ENCODE measurements at regions not wholly inside any gene's neighbourhood (a gene's known extent, or its start where the extent isn't known, plus 50 kb on each side); places are given as distances from the start of the nearest gene placed in this dataset.

DNA sequence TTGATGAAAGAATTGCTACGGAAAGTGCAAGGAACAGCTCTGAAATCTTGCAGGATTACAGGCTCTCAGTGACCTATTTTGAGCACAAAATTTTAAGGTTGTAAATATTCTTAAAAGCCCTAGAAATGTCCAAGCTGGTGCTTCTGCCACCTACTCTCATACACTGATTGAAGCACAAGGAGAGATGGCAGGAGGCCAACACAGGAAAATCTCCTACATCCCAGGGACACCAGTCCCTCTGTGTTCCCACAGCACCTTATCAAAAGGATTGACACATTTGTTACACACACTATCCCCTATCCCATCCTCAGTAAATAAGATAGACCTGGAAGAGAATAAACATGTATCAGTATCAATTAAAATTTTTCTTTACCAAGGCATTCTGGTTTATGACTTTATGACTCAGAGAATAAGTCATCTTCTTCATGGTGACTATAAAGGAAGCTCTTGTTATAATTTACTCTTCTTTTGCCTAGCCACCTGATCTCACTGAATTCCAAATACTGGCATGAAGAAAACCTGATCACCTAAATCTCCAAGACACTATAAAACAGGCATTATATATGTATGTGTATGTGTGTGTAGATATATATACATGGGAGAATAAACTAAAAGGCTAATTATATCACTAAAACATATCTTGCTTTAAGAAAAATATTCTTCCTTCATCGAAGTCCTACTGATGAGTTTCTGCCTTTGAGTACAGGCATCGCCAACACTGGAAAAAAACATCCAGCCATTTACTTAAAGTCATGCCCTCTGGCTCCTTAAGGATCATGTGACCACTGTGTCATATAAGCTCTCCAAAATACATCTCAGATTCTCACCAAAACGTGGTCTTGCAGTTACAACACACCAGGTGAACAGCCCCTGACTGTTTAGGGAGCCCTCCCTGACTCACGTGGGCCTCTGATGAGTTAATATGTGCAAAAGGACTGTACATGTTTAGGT lies 208.1 kb upstream of the NR2F2 start:
- DNase-seq (ENCODE audit: insufficient read length, low spot score) (no peak), FAIRE-seq (no peak)
- TF ChIP-seq POLR2A (IDR thresholded peaks at IDR 0.05; ENCODE audit: low read depth, low read length): no peak

DNA sequence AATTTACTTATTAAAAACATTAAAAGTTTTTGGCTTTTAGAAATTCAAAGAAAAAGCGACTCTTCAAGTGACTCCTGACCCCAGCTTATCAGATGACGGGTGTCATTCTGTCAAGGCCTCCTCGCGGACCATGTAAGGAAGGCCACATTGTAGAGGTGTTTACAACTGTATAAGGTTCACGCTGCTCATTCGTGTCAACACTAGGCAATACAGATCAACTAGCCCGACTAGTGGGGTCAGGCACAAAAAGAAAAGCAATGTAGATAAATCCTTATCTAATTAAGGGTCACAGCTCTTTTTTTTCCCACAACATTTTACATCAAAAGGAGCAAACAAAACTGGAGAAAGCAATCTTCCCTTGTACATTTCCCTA lies 207.5 kb upstream of the NR2F2 start:
- DNase-seq (ENCODE audit: insufficient read length, low spot score) (no peak), FAIRE-seq (no peak)
- no peak for TF ChIP-seq POLR2A (IDR thresholded peaks at IDR 0.05; ENCODE audit: low read depth, low read length)

DNA sequence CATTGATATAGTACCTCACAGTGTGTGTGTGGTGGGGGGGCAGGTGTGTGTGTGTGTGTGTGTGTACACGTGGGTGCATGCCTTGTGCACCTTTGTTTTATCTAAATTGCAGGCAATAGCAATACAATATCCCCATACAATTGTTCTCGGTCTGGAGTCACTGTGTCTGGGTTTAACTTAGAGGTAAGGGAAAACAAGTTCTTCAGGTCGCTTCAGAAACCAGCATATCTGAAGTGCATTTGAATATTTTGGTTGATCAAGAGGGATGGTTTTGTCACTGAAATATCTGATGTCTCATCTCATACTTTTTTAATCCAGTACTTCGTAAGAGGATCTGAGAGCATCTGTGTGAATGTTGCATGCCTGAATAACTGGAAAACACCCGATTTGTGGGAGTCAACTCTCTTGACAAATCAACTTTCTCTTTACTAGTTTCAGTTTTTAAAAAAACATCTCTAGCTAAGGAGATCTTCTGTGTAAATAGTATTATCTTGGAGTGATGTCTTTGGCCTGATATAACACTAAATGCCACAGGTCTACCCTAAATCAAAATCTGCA lies 206.8 kb upstream of the NR2F2 start:
- no peak for DNase-seq (ENCODE audit: insufficient read length, low spot score)
- no peak for TF ChIP-seq POLR2A (IDR thresholded peaks at IDR 0.05; ENCODE audit: low read depth, low read length)
- no peak for FAIRE-seq

DNA sequence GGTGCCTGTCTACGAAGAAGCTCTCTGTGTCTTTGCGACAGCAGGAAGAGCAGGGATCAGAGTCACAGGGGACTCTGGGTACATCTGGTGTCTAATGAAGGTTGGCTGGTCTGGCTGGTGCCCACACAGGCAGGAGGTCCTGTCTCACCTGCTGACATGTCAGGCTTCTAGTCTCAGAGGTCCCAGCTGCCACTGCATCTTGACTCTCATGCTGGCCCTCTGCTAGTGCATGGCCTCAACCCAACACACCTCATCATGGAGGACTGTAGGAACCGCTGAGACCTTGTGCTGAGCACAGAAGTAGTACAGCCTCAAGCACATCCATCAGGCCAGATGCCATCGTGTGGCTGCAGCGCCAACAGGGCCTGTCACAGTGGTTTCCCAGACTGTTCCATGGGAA lies 206.1 kb upstream of the NR2F2 start:
- no peak for DNase-seq (ENCODE audit: insufficient read length, low spot score)
- no peak for FAIRE-seq
- TF ChIP-seq POLR2A (IDR thresholded peaks at IDR 0.05; ENCODE audit: low read depth, low read length): no peak

DNA sequence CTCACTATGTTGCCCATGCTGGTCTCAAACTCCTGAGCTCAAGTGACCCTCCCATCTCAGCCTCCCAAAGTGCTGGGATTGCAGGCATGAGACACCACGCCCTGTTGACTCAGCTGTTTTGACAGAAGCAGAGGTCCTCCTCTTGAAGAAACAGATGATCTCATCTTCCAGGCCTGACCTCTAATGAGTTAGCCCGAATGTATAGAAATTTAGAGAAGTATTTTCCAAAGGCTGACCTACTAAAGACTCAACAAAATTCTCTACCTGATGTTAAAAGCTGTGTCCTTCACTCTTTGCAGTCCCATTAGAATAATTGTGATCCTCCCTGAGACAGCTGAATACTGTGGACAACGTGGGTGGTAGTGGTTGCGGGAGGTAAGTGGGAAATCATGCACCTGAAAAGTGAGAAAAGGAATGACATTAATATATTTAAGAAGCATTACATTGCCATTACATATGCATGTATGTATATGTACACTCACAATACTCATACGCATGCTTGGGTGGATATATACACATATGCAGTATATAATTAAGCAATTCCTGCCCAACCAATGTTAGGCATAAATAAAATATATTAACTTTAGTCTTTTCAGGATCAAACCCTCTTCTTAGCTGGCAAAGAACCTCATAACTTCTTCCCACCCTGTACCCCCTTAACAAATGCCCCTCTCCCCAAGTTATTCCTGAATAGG lies 204.6 kb upstream of the NR2F2 start:
- no peak for TF ChIP-seq POLR2A (IDR thresholded peaks at IDR 0.05; ENCODE audit: low read depth, low read length)
- DNase-seq (ENCODE audit: insufficient read length, low spot score) (no peak), FAIRE-seq (no peak)

DNA sequence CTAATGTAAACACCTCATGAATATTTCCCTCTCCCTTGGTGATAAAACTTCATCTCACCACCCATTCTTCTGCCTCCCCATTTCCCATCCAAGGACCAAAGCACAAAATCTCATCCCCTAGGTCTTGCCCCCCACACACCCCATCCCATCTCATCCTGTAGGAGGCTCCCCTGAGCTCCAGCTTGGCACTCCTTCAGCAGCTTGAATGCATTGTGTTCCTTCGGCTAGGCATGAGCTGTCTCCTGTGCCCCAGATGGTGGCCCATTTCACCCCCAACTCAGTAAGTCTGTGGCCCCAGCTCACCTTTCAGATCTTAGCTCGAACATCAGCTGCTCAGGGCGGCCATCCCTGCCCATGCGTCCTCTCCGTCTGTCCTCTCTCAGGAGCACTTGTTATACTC lies 203.6 kb upstream of the NR2F2 start:
- TF ChIP-seq POLR2A (IDR thresholded peaks at IDR 0.05; ENCODE audit: low read depth, low read length): no peak
- FAIRE-seq (no peak), DNase-seq (ENCODE audit: insufficient read length, low spot score) (no peak)

DNA sequence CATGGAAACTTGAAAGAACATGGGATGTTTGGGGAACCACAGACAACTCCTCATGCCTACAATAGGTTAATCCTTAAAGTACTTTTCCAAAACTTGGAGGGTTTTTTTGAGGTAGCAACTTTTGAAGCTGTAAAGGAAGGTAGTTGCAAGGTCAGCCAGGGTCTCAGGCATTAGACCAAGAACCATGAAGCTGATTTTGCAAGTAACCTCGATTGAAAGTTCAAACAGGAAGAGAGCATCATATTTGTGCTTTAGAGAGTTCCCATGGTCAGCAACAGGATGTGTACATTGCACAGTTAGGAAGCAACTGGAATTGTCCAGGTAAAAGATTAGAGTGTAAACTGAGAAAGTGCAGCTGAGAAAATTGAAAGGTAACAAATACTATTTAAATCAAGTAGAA lies 199.8 kb upstream of the NR2F2 start:
- no peak for FAIRE-seq
- DNase-seq (ENCODE audit: insufficient read length, low spot score): no peak
- no peak for TF ChIP-seq POLR2A (IDR thresholded peaks at IDR 0.05; ENCODE audit: low read depth, low read length)

DNA sequence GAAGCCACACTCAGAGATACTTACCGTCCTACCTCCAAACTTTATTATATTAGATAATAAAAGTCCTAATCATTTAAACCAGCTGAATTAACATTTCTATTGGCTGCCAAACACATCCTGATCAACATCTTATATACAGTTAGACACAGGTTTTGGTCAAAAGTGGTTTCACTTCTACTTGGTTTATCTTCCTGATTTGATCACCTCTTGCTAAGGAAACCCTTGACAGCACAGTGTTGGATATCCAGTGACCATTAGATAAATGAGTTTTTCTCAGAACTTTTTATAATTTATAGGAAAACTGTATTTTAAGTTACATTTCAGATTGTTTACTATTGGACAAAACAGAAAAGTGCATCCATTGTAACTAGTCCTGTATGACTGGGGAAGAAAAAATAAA lies 198.4 kb upstream of the NR2F2 start:
- FAIRE-seq (no peak), DNase-seq (ENCODE audit: insufficient read length, low spot score) (no peak)
- TF ChIP-seq POLR2A (IDR thresholded peaks at IDR 0.05; ENCODE audit: low read depth, low read length): no peak

DNA sequence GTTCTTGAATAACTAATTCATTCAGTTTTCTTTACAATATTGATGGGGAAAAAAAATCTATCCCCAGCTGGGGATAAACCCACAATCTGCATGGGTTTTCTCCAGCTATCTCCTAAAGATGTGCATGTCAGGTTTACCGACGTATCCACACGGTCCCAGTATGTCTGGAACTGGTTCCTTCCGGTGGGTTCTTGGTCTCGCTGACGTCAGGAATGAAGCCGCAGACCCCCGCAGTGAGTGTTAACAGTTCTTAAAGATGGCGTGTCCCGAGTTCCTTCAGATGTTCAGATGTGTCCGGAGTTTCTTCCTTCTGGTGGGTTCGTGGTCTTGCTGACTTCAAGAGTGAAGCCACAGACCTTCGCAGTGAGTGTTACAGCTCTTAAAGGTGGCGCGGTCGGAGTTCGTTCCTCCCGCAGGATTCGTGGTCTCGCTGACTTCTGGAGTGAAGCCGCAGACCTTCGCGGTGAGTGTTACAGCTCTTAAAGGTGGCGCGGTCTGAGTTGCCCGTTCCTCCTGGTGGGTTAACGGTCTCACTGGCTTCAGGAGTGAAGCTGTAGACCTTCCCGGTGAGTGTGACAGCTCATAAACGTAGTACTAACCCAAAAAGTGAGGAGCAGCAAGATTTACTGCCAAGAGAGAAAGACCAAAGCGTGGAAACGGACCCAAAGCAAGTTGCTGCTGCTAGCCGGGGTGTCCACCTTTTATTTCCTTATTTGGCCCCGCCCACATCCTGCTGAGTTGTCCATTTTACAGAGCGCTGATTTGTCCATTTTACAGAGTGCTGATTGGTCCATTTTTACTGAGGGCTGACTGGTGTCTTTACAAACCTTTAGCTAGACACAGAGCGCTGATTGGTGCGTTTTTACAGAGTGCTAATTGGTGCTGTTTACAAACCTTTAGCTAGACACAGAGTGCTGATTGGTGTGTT lies 195.1 kb upstream of the NR2F2 start:
- FAIRE-seq: no peak
- no peak for DNase-seq (ENCODE audit: insufficient read length, low spot score)
- TF ChIP-seq POLR2A (IDR thresholded peaks at IDR 0.05; ENCODE audit: low read depth, low read length): no peak

DNA sequence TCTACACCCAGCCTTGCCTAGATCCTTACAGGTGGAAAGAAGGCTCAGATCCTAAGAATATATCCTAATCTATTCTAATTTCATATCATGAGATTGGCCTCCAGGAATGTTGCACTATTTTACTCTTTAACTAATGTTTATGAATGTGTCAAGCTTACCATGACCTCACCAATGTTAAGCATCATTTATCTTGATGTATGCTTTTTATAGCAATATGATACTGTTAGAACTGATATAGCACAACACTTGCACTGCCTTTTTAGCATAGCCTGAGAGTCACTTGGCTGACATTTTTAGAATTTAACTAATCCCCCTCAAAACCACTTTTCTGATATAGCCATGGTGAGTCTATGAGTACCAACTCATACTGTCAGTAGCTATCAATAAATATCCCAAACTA lies 191.5 kb upstream of the NR2F2 start:
- no peak for FAIRE-seq

DNA sequence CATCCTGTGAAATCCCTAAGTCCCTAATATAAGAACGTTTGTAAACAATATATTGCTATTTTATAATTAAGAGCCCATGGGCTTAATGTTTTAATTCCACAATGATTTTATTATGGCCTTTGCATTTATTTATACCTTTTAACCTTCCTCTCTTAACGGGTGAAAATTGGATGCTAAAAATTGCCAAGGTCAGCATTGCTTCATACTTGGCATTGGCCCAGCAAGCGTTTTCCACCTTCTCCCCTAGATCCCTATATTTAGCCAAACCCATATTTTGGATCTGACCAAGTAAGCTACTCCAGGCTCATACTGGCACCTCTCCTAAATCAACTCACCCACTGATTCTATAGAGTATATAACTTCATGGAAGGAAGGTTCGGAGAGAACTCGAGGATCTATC lies 188.0 kb upstream of the NR2F2 start:
- FAIRE-seq (no peak), DNase-seq (ENCODE audit: insufficient read length, low spot score) (no peak)
- TF ChIP-seq POLR2A (IDR thresholded peaks at IDR 0.05; ENCODE audit: low read depth, low read length): no peak

More for the DNA sequence above, 191.5 kb upstream of the NR2F2 start:
- TF ChIP-seq POLR2A (IDR thresholded peaks at IDR 0.05; ENCODE audit: low read depth, low read length): no peak
- no peak for DNase-seq (ENCODE audit: insufficient read length, low spot score)

DNA sequence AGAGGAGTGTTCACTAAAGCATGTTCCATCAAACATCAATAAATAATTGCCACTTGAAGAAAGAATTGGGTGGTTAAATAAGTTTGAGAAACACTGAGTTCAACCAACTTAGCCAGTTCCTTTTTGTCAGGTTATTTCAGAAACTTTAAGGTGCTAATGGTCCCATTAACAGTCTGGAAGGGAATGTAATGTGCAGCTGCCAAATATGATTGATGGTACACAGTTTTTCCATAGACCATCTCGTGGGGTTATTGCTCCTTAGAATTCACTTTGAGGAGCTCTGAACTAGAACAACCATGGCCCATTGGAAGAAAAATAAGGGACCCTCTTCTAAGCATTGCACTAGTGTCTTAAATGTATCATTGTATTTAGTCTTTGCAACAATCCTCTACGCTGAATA lies 185.8 kb upstream of the NR2F2 start:
- DNase-seq (ENCODE audit: insufficient read length, low spot score): no peak
- no peak for FAIRE-seq
- no peak for TF ChIP-seq POLR2A (IDR thresholded peaks at IDR 0.05; ENCODE audit: low read depth, low read length)

DNA sequence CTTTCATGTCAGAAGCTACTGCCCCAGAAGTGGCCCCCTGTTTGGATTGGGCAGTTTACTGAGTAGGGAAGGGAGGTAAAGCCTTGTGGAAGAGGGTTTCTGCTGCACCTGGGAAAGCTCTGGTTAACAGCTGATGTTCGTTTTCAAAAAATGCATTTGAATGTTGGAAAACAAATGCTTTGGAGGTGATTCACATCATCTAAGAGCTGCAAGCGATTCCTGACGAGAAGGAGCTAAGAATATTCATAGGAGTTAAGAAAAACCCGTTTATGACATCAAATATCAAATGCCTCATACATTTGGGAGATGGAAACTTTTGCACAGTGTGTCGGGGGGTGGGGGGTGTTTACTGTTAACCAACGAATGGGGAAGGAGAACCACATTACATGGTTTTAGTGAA lies 183.8 kb upstream of the NR2F2 start:
- no peak for DNase-seq (ENCODE audit: insufficient read length, low spot score)
- FAIRE-seq: no peak
- TF ChIP-seq POLR2A (IDR thresholded peaks at IDR 0.05; ENCODE audit: low read depth, low read length): no peak

DNA sequence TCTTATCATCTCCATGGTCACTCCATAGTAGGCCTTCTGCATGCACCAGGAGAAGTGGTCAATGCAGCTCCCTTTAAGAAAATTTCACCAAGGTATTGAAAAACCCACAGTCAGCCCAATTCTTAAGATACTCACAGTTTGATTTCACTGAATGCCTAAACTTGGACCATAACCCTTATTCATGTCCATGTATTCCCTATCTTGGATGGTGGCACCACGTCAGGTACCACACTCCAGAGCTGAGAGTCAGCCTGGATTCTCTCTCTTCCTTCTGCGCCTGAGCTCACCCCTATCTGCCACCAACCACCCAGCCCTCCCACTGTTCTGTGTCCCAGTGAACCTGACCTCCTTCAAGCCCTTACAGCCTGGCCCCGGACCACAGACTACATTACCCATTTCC lies 183.2 kb upstream of the NR2F2 start:
- no peak for FAIRE-seq
- DNase-seq (ENCODE audit: insufficient read length, low spot score): no peak
- no peak for TF ChIP-seq POLR2A (IDR thresholded peaks at IDR 0.05; ENCODE audit: low read depth, low read length)
